ENCODE measurements at regions not wholly inside any gene's neighbourhood (a gene's known extent, or its start where the extent isn't known, plus 50 kb on each side); places are given as distances from the start of the nearest gene placed in this dataset.

GRCh38 chr10:113967126-113967525 lies 76.5 kb upstream of the ADRB1 start:
- DNase-seq = peak; percentile 88

- no peak for DNase-seq
Observed at GRCh38 chr10:113970641-113971040, 73.0 kb upstream of the ADRB1 start.

- no peak for DNase-seq
Observed at GRCh38 chr10:113971349-113971973, 72.2 kb upstream of the ADRB1 start.

- DNase-seq = no peak
Observed at GRCh38 chr10:113977174-113977573, 66.5 kb upstream of the ADRB1 start.

DNA sequence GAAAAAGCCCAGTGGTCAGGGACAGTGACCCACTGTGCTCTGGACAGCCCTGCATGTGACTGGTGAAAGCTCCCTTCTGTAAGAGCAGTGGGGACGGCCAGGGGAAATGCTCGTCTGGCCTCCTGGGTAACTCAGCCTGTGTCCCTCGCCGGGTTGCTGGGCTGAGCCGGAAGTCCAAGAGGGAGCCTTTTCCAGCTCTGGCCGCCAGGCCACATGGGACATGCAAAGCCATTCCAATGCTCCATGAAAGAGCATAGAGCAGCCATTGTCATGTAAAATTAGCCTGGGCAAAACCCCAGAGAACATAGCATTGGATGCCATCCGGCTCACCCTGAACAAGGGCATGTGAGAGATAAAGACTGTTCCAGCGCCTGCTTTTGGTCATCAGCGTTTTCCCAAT lies 64.9 kb upstream of the ADRB1 start:
- DNase-seq = no peak

GRCh38 chr10:113979409-113979808 lies 64.3 kb upstream of the ADRB1 start:
- no peak for DNase-seq

DNA sequence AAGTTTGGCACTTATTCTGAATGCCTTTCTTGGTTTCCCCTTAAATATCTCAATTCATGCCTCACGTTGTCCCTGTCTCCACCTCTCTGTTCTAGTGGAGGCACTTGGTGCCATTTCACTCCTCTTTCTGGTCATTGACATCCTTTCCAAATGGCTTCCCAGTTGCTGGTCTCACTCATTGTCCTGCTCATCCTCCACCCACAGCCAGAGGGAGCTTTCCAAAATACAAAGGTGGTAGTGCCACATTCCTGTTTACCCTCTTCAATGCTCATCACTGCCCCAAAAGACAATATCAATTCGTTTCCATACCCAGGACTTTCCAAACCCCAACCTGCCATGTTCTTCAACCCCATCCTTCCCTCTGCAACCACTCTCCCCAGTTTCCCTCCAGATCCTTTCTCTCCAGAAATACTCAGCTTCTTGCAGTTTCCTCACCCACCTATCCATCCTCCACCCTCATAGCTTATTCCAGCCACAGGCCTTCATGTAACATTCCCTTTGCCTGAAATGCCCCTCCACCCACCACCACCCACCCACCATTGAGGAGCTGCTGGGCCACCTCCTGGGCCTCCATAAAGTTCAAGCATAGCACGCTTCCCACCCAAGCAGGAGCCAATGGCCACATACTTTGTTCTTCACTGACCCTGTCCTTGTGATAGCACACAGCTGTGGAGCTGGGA lies 63.1 kb upstream of the ADRB1 start:
- DNase-seq = no peak

DNA sequence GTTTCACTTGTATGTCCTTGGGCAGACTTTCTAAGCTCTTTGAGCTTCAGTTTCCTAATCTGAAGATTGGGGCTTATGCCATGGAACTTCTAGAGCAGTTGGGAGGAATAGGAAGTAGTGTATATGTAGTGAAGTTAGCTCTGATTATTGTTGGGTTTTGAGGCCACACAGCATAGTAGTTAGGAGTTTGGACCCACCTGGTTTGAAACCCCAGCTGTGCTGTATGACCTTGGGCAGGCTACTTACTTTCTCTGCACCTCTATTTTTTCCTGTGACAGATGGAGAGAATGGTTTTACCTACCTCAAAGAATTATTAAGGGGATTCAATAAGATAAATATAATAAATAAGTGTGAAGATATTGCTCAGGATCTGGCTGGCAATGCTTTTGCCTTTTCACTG lies 61.4 kb upstream of the ADRB1 start:
- DNase-seq = no peak

- no peak for DNase-seq
Observed at GRCh38 chr10:113982769-113983168, 60.9 kb upstream of the ADRB1 start.

DNA sequence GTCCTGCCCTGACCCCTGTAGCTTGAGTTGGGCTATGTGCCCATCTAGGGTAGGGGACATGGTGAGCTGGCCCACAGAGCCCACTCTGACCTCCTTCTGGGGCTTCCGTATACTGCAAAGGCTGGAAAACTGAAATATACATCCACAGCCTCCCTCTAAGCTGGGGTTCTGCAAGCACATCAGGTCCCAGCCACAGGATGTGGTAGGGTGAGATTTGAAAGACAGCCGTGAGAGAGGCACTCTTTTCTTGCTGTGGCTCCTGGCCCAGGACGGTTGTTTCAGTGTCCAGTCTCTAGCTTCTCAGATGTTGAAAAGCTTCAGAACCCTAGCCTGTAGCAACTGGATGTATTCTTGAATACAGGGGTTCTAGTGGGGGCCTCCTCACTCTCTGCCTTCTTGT lies 60.1 kb upstream of the ADRB1 start:
- DNase-seq = no peak

- DNase-seq = no peak
Observed at GRCh38 chr10:113985297-113985844, 58.3 kb upstream of the ADRB1 start.

DNA sequence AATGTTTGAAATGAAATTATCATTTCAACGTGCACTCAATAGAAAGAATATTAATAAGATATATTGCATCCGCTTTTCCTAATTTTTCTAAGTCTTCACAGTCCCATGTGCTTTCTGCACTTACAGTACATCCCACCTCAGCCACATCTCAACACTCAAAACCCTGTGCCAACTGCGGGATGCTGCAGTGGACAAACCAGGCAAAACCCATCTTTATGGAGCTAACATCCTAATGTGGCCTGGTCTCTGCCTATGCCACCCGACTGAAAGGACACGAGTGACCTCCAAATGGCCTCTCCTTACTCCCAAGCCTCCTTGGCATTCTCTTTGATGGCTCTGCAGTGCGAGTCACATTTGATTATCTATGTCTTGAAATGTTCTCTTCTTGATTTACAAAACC lies 57.4 kb upstream of the ADRB1 start:
- DNase-seq = no peak

DNA sequence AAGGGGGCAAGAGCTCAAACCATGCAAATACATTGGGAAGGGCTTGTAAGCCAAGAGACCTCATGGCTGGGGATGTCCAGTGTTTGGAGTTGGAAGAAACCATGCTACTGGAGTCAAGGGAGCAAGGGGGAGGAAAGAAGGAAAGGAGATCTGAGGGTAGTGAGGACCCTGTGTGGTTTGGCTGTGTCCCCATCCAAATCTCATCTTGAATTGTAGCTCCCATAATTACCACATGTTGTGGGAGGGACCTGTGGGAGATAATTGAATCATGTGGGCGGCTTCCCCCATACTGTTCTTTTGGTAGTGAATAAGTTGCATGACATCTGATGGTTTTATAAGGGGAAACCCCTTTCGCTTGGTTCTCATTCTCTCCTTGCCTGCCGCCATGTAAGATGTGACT lies 56.5 kb upstream of the ADRB1 start:
- no peak for DNase-seq

GRCh38 chr10:113987805-113988204 lies 55.9 kb upstream of the ADRB1 start:
- DNase-seq = no peak

GRCh38 chr10:113988535-113988934 lies 55.1 kb upstream of the ADRB1 start:
- DNase-seq = no peak

- DNase-seq = no peak
Observed at GRCh38 chr10:113991091-113991860, 52.4 kb upstream of the ADRB1 start.

DNA sequence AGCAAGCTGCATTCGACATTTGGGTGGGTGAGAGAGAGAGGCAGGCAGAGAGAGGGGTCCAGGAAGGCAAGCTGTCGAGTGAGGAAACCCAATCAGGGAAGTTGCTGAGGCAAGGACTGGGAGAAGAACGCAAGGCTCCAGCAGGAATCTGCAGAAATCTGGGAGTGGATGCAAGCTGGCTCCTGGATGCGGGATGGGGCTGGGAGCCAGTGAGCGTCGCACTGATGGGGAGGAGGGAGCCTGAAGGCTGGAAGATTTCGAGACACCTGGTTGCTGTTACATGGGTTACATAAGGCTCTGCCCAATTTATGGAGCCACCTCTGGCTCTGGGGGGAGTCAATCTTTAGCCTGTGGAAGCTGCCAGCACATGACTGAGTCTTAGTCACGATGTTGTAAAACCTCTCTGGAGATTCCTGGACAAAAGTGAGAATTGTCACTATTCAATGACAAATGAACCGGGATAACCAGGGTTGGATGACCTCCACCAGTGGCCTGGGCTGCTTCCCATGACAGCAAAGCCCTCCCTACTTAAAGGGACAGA lies 51.1 kb upstream of the ADRB1 start:
- DNase-seq = no peak

- no peak for DNase-seq
Observed at GRCh38 chr10:113993489-113993991, 50.1 kb upstream of the ADRB1 start.

All from NCI-H82 (cell line).